ENCODE measurements at regions not wholly inside any gene's neighbourhood (a gene's known extent, or its start where the extent isn't known, plus 50 kb on each side); places are given as distances from the start of the nearest gene placed in this dataset.

GRCh38 chr6:156725712-156726111 lies 51.5 kb upstream of the ARID1B start:
- no peak for DNase-seq

GRCh38 chr6:156720691-156721685 lies 56.2 kb upstream of the ARID1B start:
- no peak for DNase-seq

- DNase-seq: peak; percentile 63
Measured at GRCh38 chr6:156719720-156720563, 57.2 kb upstream of the ARID1B start.

GRCh38 chr6:156719395-156719719 lies 57.8 kb upstream of the ARID1B start:
- DNase-seq: no peak

GRCh38 chr6:156718647-156719394 lies 58.4 kb upstream of the ARID1B start:
- no peak for DNase-seq

- no peak for DNase-seq
Measured at GRCh38 chr6:156717542-156717941, 59.6 kb upstream of the ARID1B start.

- no peak for DNase-seq
Measured at GRCh38 chr6:156715839-156716238, 61.3 kb upstream of the ARID1B start.

- no peak for DNase-seq
Measured at GRCh38 chr6:156713548-156713947, 63.6 kb upstream of the ARID1B start.

GRCh38 chr6:156710479-156710878 lies 66.7 kb upstream of the ARID1B start:
- no peak for DNase-seq

GRCh38 chr6:156707818-156708217 lies 69.4 kb upstream of the ARID1B start:
- DNase-seq: no peak

- DNase-seq: no peak
Measured at GRCh38 chr6:156703719-156704118, 73.5 kb upstream of the ARID1B start.

GRCh38 chr6:156701966-156702365 lies 75.2 kb upstream of the ARID1B start:
- DNase-seq: no peak

- no peak for DNase-seq
Measured at GRCh38 chr6:156700440-156701057, 76.6 kb upstream of the ARID1B start.

- DNase-seq: no peak
Measured at GRCh38 chr6:156699935-156700334, 77.2 kb upstream of the ARID1B start.

GRCh38 chr6:156699017-156699421 lies 78.2 kb upstream of the ARID1B start:
- DNase-seq: no peak

- no peak for DNase-seq
Measured at GRCh38 chr6:156698239-156699016, 78.8 kb upstream of the ARID1B start.

- no peak for DNase-seq
Measured at GRCh38 chr6:156697225-156697830, 79.8 kb upstream of the ARID1B start.

- DNase-seq: no peak
Measured at GRCh38 chr6:156695742-156696141, 81.4 kb upstream of the ARID1B start.

- DNase-seq: no peak
Measured at GRCh38 chr6:156694679-156695078, 82.5 kb upstream of the ARID1B start.

GRCh38 chr6:156691018-156691417 lies 86.2 kb upstream of the ARID1B start:
- no peak for DNase-seq

- no peak for DNase-seq
Measured at GRCh38 chr6:156689656-156690055, 87.5 kb upstream of the ARID1B start.

Measured in T-helper 9 cell (primary cell).